ENCODE measurements at regions not wholly inside any gene's neighbourhood (a gene's known extent, or its start where the extent isn't known, plus 50 kb on each side); places are given as distances from the start of the nearest gene placed in this dataset.

DNA sequence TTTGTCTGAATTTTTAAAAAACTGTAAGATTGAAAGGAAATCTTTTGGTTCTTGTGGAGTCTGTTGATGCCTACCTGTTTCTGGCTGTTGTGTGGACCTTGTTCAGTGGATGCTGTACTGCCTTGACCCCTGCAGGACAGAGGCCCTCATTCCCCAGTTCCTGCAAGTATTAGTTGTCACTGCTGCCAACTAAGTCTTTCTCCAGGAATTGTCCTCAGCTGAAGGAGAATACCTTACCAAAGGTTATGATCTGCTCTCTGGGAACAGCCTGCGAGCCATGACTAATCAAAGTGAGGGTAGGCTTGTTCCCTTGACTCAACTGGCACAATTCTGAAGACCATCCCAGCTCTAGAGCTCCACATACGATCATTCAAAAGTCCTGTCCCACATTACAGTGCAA is 145.3 kb upstream of the FST start:
- DNase-seq, result no peak

DNA sequence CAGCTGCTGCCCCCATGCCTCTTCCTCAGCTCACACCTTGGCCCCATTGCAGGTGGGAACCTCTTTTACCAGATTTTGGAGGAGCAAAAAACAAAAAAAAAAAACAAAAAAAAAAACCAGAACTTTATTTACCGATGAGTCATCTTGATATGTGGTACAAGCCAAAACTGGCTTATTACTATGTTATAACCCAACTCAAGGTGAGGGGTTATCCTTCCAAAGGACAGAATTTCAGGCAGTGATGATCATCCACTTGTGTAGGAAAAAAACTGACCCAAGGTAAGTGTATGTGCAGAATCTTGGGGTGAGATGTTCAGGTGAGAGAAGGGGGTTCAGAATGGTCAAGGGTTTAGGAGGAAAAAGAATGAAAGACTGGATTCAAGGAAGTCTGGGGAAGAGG is 142.6 kb upstream of the FST start:
- DNase-seq, result no peak

DNA sequence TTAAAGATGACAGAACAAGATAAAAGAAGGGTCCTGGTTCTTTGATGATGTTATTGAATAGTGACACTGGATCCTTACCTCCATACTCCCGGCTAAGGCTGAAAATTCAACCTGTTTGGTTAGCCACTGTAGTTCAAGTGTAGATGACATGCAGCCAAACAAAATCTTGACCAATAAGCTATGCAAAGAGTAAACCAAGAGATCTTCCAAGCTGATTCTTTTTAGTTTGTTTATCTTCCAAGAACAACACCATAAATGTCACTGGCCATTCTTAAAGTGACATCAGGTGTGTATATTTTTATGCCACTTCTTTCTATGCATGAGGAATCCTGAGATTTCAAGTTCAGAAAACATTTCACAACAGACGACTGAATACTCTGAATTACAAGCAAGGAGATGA is 141.5 kb upstream of the FST start:
- no peak for DNase-seq

DNA sequence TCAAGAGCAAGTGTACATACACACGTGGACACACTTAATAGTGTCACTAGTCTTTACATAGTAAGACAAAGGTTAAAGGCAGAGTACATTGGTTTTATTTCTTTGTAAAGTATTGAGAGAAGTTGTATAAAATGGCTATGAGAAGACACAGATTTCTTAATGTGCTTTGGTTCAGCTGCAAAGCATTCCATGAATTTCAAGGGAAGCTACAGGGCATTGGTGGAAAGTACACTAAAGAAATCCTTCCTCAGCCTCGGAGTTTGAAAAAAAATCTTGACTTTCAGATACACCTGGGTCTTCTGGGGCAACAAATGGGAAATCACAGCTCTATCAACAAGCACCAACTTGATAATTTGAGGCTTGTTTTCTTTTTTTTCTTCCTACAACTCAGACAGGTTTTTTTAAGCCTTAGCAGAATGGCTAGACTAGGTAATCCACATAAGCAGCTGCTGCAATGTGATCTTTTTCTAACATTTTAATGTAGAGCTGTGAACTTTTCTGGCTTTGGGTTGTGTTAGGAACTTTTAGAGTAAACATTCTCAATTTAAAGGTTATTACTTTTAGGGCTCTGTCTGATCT is 140.4 kb upstream of the FST start:
- DNase-seq, result no peak

DNA sequence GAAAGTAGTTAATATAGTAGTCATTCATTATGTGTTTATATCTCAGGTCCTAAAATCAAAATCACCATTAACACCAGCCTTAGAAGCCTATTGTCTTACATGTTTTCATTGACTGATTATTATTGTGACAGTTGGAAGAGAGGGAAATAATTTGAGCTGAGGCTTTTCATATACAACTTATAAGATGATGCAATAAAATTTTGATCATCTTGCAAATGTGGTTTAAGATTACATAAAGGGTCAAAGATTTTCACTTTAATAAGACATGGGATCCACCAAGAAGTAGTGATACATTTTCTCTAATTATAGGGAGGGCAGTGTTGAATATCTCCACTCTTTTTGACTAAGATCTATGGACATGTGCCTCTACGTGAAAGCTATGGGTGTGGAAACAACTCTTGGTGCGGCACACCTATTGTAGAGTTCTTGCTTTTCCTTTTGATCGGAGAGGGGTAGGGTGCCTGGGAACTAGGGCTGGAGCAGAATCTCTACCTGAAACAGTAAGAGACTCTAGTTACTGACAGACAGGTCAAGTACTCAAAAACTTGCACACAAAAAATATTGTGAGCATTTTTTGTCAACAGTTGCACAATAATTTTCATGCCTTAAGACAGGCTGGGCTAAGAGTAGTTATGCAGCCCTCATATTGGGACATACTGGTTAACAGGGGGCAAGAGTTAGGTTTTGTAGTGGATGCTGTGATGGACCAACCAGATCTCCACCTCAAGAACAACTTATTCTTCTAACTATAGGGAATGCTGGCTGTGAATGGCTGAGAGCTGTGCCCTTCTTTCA is 139.3 kb upstream of the FST start:
- no peak for DNase-seq

DNA sequence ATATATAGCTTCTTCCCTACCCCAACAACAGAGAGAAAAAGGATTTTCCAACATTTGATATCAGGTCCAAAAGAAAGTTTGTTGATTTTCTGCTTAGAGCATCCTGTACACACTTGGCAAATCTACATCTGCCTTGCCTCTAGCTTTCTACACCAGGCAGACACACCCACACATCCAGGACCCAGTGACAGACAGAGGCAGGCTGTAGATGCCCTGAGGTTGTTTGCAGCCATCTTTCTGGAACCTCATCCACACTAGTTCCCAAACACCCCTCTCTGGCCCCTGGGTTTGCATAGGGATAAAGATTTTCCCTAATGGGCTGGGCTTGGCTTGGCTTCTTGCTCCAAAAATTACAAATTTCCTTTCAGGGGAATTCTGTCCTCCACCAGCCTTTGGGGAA is 138.2 kb upstream of the FST start:
- DNase-seq, result no peak

DNA sequence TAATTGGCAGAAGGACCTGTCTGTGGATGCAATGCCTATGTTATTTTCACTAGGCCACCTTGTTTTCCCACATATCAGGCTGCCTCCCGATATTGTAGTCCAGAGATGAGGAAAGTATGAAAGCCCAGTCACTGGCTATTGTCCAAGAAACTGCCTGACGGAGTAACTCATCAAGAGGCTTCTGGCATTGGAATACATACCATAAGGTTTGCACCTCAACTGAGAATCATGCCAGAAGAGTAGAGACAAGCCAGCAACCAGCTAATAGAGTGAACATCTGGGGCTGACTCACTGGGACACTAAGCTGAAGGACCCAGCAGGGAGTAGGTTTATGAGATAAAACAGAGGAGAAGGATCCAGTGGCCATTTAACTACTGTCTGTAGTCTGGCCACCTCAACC is 137.2 kb upstream of the FST start:
- DNase-seq, result no peak

DNA sequence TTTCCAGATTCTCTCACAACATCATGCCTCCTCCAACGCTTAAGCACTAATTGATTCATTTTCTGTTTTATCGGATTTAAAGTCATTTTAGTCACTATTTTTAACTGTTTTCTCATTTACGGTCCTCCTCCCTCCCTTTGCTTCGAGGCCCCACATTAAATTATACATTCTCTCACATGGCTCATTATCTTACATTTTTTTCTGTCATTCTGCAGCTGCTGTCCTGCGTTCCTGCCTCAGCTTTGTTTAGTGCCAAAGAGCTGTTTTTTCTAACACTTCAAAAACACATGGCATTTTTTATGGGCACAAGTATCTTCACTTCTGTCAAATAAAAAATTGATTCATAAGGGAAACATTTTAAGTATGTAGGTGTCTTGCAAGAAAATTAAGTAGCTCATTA is 130.1 kb upstream of the FST start:
- DNase-seq, result no peak

DNA sequence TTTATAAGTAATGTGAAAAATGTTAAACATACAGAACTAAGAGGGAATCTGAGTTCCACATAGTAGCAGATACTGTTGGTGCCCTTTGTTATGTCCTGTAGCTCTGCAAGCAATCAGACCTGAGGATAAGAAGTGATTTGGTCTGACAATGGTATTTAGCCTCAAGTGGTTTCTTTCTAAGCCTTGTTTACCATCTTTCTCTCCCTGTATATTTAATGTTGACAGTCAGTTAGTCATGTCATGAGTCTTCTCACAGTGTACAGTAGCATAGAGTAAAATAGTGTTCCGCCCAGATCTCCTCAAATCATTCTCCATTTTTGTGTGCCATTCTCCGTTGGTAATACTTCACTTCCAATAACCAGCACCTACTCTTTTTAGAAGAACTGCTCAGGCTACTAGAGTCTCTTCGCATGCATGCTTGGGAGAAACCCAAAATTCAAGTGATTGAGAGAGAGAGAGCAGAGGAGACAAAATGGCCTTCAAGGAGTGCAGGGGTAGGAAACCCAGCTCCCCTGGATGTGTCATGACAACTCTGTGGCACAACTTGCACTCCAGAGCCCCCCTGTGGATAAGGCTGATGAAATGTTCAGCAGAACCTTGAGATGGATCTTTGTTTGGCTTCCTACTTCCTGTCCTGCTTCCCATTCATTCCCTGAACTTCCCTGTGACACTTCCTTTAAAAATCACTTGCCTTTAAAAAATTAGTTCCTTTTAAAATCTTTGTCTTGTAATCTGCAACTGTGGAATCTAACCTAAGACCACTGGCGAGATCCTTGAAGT is 129.2 kb upstream of the FST start:
- DNase-seq, result no peak

DNA sequence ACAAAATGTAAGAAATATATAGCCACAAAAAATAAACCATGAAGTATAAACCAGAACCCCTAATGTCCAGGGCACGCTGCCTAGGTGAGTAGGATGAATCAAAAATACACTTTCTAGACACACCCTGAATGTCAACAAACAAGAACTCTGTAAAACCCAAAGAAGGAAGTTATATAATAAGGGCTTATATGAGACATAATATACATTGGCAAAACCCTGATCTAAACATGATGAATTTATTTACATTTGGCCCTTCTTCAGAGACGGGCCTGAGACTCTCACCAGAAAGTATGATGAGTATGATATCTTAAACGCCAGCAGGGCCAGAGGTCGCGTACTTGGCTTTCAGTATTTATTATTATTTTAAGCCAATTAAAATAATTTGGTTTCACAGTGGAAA is 125.1 kb upstream of the FST start:
- DNase-seq, result no peak

DNA sequence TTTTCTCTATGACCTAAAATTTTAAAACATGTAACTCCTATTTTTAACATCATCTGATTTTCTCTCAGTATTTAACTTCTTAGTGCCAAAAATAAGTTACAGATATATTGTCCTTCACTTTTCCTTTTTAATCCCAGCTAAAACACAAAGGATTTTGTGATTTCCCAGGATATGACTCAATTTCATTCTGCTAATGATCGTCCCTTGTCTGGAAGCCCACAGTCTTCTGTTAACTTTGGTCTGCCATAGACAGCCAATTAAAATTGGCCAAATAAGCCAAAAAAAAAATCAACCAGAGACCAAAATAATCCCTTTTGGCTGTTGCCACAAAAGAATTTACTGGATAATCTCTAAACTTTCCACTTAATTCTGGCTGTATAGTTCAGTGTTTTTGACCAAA is 124.5 kb upstream of the FST start:
- DNase-seq, result no peak

DNA sequence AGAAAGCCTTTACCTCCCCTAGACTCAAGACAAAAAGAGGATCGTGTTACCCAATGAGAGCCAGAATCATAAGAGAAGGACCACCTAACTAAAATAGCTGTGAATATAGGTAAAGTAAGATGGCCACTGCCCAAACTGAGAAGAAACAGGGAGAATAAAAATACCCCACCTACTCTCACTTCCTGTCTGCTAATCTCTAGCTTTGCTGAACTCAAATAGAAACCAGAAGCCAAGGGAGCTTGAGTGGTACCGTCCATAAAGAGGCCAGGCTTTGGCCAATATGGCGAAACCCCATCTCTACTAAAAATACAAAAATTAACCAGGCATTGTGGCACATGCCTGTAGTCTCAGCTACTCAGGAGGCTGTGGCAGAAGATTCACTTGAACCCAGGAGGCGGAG is 123.0 kb upstream of the FST start:
- no peak for DNase-seq

DNA sequence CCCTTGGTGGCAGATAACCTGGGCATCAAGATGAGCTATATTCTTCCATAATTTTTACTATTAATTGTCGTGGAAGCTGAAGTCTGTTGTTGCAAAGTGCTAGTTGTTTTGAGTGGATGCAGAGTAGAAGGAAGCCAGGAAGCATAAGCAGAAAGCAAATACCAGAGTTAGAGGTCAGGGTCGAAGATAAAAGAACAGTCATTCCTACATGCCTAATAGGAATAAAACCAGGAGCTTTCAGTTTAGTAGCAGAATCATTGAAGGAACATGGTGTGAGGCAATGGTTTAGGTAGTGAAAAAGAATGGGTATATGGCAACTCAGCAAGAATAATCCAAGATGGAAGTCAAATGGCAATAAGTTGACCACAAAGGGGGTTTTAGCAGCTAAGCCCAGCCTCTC is 121.6 kb upstream of the FST start:
- no peak for DNase-seq

DNA sequence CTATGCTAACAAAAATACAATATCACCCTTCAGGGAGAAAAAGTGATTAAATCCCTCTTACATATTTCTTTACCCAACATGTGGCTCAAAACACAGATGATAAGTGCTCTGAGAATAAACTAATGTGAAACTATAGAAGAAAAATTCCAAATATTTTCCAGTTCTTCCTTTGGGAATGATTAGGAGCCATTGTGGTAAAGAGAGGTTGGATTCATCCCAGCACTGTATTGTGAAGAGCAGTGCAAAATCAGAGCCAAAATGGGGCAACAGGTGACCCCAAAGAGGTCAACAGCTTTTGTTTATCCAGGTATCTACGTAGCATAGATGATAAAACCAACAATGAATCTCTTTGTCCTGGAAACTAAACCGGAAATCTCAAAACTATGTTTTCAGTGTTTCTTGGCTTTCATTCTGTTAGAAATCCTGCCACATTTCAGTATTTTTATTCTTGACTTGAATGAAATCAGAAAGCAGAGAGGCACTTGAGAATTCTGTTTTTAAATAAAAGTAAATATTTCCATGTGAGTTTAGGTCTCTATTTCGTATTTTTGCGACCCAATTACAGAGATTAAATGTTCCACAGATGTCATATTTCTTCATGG is 120.4 kb upstream of the FST start:
- no peak for DNase-seq

DNA sequence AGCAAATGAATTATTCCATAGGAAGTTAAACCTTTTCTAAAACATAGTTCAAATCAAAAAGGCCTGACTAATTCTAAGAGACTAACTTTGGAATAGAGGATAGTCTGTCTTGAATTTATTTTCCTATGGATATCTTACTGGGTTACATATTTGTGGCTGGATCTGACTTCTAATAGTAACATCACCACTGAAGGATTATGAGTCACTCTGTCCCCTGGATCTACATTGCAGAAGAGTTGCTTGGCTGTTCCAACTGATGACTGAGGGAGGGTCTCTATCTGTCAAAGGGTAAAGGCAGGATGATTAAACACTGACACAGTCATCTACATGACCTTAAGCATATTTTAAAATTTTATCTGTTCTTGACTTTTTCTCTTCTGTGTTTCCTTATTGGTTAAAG is 119.6 kb upstream of the FST start:
- no peak for DNase-seq

DNA sequence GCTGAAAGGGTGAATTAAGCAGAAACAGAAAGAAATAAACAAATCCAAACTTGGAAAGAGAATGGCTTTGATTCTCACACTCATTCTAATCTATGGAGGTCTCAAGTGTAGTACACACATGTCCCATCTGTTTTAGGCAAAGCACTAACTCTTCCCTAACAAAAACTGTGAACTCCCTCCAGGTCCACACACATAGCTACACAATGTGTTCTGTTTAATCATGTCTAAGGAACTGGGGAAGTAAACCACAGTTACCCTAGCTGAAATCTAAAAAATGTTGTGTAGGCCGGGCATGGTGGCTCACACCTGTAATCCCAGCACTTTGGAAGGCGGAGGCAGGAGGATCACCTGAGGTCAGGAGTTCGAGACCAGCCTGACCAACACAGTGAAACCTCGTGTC is 118.7 kb upstream of the FST start:
- DNase-seq, result no peak

DNA sequence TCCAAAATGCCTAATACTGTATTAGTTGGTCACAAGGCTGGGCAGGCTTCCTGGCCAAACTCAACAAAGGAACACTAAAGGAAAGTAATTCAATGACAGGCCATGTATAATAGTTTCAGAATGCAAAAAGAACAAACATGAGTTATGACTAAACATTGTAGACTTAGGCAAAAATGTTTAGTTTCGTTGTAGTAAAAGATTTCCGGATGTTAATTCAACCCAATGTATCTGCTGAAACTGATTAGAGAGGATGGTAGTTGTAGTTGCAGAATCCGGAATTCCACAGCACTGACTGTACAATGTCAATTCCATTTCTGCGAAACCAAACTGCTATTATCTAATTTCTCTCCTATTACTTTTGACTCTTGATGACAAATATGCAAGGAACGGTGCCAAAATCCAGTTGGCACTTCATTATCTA is 117.9 kb upstream of the FST start:
- DNase-seq, result no peak

DNA sequence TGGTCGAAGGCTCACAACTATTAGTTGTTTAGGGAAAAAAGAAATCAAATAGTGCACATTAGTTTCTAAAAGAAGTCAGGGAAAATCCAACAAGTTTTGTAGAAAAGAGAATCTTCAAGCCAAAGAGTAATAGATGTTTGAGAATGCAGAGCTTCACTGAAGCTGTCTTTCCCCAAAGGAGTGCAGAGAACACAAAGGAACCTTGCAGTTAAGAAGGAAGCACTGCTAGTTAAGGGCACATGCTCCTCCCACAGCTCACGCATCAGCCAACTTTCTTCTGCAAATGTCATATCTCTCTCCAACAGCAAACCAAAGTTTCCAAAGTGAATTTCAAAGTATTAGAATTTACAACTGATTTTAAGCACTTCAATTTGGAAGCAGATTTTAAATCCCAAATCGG is 116.4 kb upstream of the FST start:
- DNase-seq, result no peak

DNA sequence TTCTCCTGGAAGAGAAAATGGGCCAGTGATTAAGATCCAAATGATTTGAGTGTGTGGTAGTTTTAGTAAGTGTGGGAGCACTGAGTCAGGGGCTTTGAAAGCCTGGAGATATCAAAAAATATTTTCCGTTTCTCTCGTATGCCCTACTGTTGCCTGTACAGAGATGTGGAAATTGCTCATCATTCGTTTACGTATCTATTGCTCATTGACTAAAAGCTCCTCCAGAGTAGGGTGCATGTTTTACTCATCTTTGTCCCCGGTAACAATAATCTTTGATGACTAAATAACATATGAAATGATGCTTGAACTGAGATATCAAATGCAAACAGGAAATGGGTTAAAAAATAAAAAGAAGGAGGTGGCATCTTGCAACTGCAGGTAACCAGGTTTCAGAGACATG is 114.2 kb upstream of the FST start:
- DNase-seq, result no peak

DNA sequence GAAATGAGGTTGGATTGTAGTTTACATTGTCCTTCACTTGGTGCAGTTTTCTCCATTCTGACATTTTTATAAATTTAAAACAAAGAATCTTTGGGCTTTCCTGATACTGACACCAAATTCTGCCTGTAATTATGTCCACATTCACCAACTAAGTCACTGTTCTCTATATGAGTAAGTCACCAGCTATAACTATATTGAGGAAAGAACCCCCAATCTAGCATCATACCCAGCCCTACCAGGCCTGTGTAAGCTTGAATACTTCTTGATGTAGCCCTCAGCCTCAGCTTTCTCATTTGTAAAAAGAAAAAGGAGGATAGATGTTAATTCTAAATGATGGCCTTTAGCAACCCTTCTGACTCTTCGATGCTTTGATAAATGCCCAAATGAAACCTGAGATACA is 112.7 kb upstream of the FST start:
- DNase-seq, result no peak

DNA sequence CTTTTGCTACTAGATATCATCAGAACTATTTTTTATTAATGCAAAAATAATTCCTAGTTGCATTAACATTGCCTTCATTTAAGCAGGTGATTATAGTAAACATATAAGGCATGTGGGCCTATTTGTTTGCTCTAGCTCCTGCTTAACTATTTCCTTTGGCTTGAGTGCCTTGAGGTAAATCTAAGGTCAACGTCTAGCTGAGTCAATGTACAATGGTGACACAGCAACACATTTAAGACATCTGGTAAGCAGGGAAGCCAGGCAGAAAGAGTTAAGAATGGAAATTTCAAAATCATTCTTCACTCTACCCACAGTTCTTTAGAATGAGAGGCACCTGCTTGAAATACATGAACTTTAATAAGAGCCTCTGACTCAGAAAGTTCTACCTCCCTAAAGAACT is 111.9 kb upstream of the FST start:
- no peak for DNase-seq

DNA sequence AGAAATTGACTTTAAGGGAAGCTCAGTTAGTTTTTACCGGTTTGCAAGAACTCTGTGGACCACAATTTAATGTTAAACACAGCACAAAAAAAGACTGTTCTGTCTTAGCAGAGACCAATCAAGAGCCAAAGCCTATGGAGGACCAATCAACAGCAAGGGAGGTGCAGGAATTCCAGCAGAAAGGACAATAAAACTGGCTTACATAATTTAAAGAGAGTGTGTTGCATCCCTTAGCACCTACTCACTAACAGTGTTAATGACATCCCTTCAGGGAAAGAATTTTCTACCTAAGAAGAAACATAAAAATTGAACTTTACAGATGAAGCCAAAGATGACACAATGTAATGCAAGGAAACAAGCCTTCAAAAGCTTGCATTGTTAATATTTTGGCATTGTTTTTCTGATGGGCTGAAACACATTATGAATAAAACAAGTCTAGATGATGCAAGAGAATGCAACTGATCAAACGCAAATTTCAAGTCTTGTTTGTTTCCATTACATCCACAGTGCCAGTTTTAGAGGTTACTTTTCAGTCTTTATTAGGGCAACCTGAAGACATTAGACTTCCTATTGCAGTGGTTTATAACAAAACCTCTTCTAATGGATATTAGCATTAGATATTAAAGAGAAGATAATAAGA is 111.3 kb upstream of the FST start:
- no peak for DNase-seq

DNA sequence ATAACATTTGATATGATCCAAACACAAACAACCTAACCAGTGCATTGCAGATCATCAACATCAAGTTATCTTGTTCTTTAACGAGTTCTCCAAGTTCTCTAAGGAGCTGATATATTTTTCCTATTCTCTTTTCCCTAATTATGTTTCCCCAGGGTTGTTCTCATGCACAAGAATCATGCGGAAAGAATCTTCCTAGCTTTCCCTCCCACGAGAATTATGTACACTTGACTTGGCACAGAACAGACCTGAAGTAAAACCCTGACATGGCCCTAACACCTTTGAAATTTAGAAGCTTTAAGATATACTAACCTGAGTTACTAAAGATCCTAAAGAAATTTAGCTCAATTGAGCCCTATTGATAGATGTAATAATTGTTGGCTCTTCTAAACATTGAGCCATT is 110.7 kb upstream of the FST start:
- DNase-seq, result no peak
